Anterior cingulate cortex (tissue), 58 donors: ENCODE measurements at regions not wholly inside any gene's neighbourhood (a gene's known extent, or its start where the extent isn't known, plus 50 kb on each side); places are given as distances from the start of the nearest gene placed in this dataset.

ENCODE experiments used
- DNase-seq, 58 donors: peaks; one replicate each; lab custom pipeline; 2025; lab: John Stamatoyannopoulos, UW

GRCh38 chr4:157576671-157577217 lies 356.2 kb downstream of the GRIA2 start:
- DNase-seq, result no peak

DNA sequence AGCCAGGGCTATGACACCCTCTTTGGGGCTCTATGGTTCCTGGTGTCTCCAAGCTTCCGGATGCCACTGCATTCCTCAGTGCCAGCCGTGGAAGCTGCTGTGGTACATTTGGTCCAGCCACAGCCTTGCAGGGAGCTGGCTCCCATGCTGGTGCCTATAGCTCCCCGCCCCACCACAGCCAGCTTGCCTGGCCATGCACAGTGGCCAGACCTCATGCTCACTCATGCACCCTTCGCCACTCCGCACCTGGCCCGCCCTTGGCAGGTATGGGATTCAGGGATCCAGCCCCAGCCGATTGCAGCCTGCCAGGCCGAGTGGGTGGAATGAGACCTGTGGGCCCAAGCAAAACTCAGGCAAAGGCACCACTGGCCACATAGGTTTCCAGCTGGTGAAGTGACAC lies 354.8 kb downstream of the GRIA2 start:
- no peak for DNase-seq

DNA sequence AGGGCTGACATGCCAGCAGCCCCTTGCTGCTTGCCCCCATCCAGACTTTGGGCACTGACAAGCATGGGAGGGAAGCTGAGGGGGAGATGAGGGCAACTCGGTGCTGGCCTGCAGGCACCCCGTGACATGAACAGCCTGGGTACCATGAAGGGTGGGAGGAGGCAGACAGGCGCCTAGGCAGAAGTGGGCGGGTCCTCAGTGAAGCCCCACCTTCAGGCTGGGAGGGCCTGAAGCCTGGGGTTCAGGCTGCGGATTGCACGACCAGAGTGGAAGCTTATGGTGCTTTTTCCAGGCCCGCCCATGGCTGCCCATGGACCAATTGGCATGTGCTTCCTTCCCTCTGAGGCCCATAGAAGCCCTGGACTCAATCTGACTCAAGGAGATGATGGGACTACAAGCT lies 354.1 kb downstream of the GRIA2 start:
- no peak for DNase-seq

GRCh38 chr4:157572951-157573350 lies 352.4 kb downstream of the GRIA2 start:
- DNase-seq, result no peak

- no peak for DNase-seq
Observed at GRCh38 chr4:157572284-157572683, 351.8 kb downstream of the GRIA2 start.

GRCh38 chr4:157564771-157565170 lies 344.2 kb downstream of the GRIA2 start:
- DNase-seq, result no peak

DNA sequence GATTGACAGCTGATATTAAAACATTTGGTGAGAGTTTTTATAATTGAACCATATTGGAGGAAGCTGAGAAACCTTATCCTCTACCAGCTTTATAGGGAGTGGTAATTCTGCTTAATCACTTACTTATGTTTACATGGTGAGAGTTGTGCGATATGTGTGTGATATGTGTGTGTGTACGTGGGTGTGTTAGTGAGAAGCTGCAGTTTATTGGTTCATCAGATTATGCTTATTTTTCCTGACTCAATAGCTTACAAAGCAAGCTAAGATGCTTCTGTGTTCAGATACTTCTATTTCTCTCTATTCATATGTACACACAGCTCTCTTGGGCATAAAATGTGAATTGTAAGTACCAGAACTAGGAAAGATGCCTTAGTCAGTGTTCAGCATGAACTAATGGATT lies 343.7 kb downstream of the GRIA2 start:
- DNase-seq, result no peak

DNA sequence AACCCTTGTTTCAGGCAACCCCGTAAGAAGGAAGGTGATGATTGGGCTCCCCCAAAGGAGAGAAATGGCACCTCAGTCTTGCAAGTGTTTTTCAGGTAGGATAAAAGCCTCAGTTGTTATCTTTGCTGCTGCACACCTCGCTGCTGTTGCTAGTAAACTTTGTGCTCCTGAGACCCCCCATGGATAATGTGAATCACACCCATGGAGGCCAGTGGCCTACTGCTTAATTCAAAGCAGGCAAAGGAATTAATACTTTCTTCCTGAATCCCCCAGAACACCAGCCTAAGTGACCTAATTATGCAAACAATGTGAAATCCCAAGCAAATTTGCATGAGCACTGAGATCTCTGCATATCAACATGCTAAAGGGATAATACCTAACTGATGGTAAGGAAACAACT lies 337.5 kb downstream of the GRIA2 start:
- no peak for DNase-seq

DNA sequence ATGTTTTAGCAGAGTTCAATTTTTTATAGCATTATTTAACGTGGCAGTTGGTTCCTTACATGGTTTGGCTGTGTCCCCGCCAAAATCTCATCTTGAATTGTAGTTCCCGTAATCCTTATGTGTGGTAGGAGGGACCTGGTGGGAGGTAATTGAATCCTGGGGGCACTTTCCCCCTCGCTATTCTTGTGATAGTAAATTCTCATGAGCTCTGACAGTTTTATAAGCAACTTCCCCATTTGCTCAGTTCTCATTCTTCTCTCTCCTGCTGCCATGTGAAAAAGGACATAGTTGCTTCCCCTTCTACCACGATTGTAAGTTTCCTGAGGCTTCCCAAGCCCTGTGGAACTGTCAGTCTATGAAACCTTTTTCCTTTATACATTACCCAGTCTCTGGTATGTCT lies 329.5 kb downstream of the GRIA2 start:
- DNase-seq, result no peak

DNA sequence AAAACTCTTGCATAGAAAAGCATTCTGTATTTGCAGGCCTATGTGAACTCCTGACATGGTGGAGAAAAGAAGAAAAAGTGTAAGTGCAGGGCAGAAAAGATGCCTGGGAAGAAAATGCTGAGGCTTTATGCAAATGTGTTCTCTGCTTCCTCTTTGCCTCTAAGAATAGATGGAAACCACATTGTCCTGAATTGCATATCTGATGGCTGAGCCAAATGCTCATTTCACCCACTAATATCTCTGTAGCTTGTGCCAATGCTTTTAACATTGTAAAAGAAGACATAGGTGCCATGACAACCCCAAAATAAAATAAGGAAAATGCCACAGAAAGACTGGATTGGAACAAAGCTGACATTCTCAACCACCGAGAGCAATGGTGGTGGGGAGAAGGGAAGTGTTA lies 307.4 kb downstream of the GRIA2 start:
- peak in 2 of 58 donors; percentile 7 to 9 for DNase-seq

- DNase-seq, result no peak
Observed at GRCh38 chr4:157521906-157522305, 301.4 kb downstream of the GRIA2 start.

DNA sequence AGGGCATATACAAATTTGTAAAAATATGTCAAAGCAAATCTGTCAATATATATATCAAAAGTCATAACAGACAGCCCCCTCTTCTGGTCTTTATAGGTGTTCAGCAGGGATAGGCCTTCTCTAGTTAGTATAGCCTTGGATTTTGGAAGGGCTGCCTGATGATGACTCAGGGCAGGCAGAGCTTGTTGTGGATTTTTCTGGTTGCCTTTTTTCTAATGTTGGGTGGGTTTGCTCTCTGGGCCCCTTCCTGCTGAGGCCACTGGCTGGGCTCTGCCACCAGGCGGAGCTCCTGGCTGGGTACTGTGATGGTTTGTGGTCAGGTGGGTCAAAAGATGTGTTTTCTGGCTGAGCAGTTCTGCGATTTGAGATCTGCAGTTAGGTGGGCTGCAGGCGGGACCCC lies 294.2 kb downstream of the GRIA2 start:
- DNase-seq, result no peak

GRCh38 chr4:157509341-157509740 lies 288.8 kb downstream of the GRIA2 start:
- peak in 5 of 58 donors; percentile 1 to 40 (median 22) for DNase-seq

GRCh38 chr4:157502656-157503055 lies 282.1 kb downstream of the GRIA2 start:
- DNase-seq, result peak in 2 of 58 donors; percentile 1 to 2

DNA sequence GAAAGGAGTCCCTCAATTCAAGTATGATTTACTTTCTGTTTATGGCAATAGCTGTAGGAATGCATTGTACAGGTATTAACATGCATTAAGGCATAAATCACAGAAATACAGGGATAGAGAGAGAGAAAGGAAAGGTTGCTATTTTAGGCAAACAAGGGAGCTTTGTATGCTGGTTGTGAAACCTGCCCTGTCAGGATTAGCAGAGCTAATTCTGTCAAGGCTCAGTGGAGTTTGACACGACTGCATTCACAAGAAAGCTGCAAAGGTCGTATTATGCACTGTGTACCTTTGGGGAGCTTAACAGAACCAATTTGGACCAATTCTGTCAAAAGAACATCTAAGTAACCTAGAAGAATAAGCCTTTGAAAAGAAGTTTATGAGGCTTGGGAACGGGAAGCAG lies 239.3 kb downstream of the GRIA2 start:
- DNase-seq, result no peak

DNA sequence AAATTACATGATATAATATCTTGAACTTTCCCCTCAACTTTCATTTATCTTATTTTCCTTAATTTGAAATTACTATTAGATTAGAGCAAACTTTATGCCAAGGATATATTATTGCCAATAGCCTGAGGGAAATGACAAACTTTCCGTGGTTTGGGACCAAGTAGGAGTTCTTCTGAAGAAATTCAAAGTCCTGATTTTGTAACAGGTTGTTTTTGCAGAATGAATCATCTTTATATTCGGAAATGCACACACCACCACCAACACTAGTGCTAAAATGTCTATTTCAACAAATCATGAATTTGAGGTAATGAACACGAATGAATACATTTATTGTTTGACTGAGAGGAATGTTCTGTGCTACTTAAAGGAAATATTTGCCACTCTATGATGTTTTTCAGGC lies 226.7 kb downstream of the GRIA2 start:
- DNase-seq, result no peak

- DNase-seq, result no peak
Observed at GRCh38 chr4:157444014-157444413, 223.5 kb downstream of the GRIA2 start.

DNA sequence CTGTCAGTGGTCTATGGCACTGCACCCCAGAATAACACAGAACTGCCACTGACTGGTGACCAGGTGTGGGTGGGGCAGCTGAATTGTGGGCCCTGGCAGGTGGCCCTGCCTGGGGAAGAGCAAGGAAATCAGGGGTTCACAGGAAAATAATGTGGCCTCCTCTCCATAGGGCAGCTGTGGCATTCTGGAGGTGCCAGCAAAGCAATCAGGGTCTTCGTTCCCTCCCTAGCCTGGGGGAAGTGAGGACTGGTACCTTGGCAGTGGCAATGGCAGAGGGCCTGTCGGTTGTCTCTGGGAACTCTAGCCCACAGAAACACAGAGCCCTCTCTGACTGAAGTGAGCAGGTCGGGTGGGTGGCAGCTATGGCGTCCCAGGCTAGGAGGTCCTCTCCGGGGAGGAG lies 223.0 kb downstream of the GRIA2 start:
- DNase-seq, result no peak

DNA sequence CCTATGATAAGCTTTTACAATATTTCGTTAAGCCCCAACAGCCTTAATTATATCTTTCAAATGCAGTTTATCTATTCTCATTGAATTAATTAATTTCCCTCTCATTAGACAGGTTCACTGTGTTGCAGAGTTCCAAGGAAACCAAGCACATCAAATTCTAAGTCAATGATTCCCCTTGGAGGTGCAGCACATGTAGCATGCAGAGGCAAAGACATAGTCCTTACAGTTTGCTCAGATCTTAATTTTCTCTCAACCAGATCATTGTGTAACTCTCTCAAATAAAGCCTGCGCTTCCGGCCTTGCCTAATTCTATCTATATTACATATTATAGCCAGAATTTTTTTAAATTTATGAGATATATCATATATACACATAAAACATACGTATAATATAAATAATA lies 205.4 kb downstream of the GRIA2 start:
- no peak for DNase-seq

GRCh38 chr4:157423526-157424020 lies 203.0 kb downstream of the GRIA2 start:
- peak in 3 of 58 donors; percentile 9 to 20 (median 15) for DNase-seq

DNA sequence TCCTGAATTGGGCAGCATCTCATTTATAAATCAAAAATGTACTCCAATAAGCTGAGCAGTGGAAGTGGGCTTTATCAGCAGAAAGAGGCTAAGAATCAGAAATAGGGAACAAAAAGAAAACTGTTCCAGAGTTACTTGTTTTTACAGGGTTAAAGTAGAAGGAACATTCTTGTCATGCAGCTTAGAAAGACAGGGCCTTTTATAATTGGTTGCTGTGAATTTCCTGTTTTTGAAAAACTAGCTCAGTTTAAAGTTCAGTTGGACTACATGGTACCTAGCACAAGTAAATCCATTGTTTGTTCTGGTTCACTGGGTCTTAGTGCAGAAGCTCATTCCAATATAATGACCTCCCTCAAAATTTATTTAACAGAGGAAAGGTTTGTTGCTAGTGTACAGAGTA lies 200.8 kb downstream of the GRIA2 start:
- no peak for DNase-seq
